ENCODE measurements at regions not wholly inside any gene's neighbourhood (a gene's known extent, or its start where the extent isn't known, plus 50 kb on each side); places are given as distances from the start of the nearest gene placed in this dataset.

GRCh38 chr12:47353508-47353907, 273.7 kb upstream of the AMIGO2 start:
- no peak for TF ChIP-seq POLR2A (IDR thresholded peaks at IDR 0.05)
- TF ChIP-seq, protein P1, sequence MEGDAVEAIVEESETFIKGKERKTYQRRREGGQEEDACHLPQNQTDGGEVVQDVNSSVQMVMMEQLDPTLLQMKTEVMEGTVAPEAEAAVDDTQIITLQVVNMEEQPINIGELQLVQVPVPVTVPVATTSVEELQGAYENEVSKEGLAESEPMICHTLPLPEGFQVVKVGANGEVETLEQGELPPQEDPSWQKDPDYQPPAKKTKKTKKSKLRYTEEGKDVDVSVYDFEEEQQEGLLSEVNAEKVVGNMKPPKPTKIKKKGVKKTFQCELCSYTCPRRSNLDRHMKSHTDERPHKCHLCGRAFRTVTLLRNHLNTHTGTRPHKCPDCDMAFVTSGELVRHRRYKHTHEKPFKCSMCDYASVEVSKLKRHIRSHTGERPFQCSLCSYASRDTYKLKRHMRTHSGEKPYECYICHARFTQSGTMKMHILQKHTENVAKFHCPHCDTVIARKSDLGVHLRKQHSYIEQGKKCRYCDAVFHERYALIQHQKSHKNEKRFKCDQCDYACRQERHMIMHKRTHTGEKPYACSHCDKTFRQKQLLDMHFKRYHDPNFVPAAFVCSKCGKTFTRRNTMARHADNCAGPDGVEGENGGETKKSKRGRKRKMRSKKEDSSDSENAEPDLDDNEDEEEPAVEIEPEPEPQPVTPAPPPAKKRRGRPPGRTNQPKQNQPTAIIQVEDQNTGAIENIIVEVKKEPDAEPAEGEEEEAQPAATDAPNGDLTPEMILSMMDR (IDR thresholded peaks at IDR 0.05), result no peak

All from vagina (tissue), 2 donors.